Epithelial cell of prostate (primary cell): ENCODE measurements at regions not wholly inside any gene's neighbourhood (a gene's known extent, or its start where the extent isn't known, plus 50 kb on each side); places are given as distances from the start of the nearest gene placed in this dataset.
A peak's percentile ranks its signal among the peaks of the same experiment; 100 is the strongest.
"Not testable (repeated sequence)": the region's sequence is repeated elsewhere in the genome, so short reads cannot be mapped to it uniquely, and the experiment has no call there.

ENCODE experiments used
- DNase-seq: peaks from one replicate; pipeline ENCODE4 v3.0.0-alpha.2; 2011; ENCODE audit warnings: low read depth, low spot score
- H3K27ac ChIP-seq: fragments of 450-650 bp; 2 replicates; pipeline ENCODE4 v1.5.1; 2017; ENCODE audit warnings: mild to moderate bottlenecking

- DNase-seq = no peak
Measured at GRCh38 chr14:82009076-82009475, 475.4 kb upstream of the SEL1L start.

GRCh38 chr14:82009993-82010392, 476.3 kb upstream of the SEL1L start:
- H3K27ac ChIP-seq = no peak overlapping the region

More at GRCh38 chr14:82009076-82009475, 475.4 kb upstream of the SEL1L start:
- H3K27ac ChIP-seq = no peak overlapping the region

GRCh38 chr14:82011460-82011859, 477.8 kb upstream of the SEL1L start:
- no peak for DNase-seq
- H3K27ac ChIP-seq = no peak overlapping the region

More at GRCh38 chr14:82009993-82010392, 476.3 kb upstream of the SEL1L start:
- DNase-seq = no peak

- DNase-seq = no peak
- H3K27ac ChIP-seq = no peak overlapping the region
Measured at GRCh38 chr14:82029038-82029437, 495.4 kb upstream of the SEL1L start.

GRCh38 chr14:82035397-82035796, 501.7 kb upstream of the SEL1L start:
- DNase-seq = no peak
- H3K27ac ChIP-seq = no peak overlapping the region

- DNase-seq, H3K27ac ChIP-seq: not testable (repeated sequence)
Measured at GRCh38 chr14:82038066-82038465, 504.4 kb upstream of the SEL1L start.

GRCh38 chr14:82045339-82045738, 511.7 kb upstream of the SEL1L start:
- no peak for DNase-seq
- H3K27ac ChIP-seq = no peak overlapping the region

GRCh38 chr14:82046512-82047226, 513.0 kb upstream of the SEL1L start:
- no peak overlapping the region for H3K27ac ChIP-seq
- no peak for DNase-seq

GRCh38 chr14:82047777-82048470, 514.3 kb upstream of the SEL1L start:
- DNase-seq = no peak
- no peak overlapping the region for H3K27ac ChIP-seq

- no peak overlapping the region for H3K27ac ChIP-seq
- no peak for DNase-seq
Measured at GRCh38 chr14:82052778-82053177, 519.1 kb upstream of the SEL1L start.

- no peak for DNase-seq
- H3K27ac ChIP-seq = no peak overlapping the region
Measured at GRCh38 chr14:82055515-82056115, 522.0 kb upstream of the SEL1L start.

GRCh38 chr14:82060219-82060618, 526.6 kb upstream of the SEL1L start:
- DNase-seq = no peak
- no peak overlapping the region for H3K27ac ChIP-seq

- H3K27ac ChIP-seq = no peak overlapping the region
- no peak for DNase-seq
Measured at GRCh38 chr14:82067221-82067875, 533.7 kb upstream of the SEL1L start.

- no peak for DNase-seq
- no peak overlapping the region for H3K27ac ChIP-seq
Measured at GRCh38 chr14:82070040-82070439, 536.4 kb upstream of the SEL1L start.

GRCh38 chr14:82070753-82071152, 537.1 kb upstream of the SEL1L start:
- no peak overlapping the region for H3K27ac ChIP-seq
- no peak for DNase-seq

- H3K27ac ChIP-seq = no peak overlapping the region
- DNase-seq = no peak
Measured at GRCh38 chr14:82073547-82073946, 539.9 kb upstream of the SEL1L start.

- H3K27ac ChIP-seq = no peak overlapping the region
- peak; percentile 2 for DNase-seq
Measured at GRCh38 chr14:82075566-82075965, 541.9 kb upstream of the SEL1L start.

GRCh38 chr14:82079553-82079952, 545.9 kb upstream of the SEL1L start:
- DNase-seq = no peak
- H3K27ac ChIP-seq = no peak overlapping the region

- no peak overlapping the region for H3K27ac ChIP-seq
- DNase-seq = no peak
Measured at GRCh38 chr14:82080370-82080769, 546.7 kb upstream of the SEL1L start.

GRCh38 chr14:82084813-82085212, 551.2 kb upstream of the SEL1L start:
- H3K27ac ChIP-seq = no peak overlapping the region
- DNase-seq = no peak

- no peak overlapping the region for H3K27ac ChIP-seq
- no peak for DNase-seq
Measured at GRCh38 chr14:82091097-82091496, 557.4 kb upstream of the SEL1L start.
